ENCODE measurements at regions not wholly inside any gene's neighbourhood (a gene's known extent, or its start where the extent isn't known, plus 50 kb on each side); places are given as distances from the start of the nearest gene placed in this dataset.
"Not testable (repeated sequence)": the region's sequence is repeated elsewhere in the genome, so short reads cannot be mapped to it uniquely, and the experiment has no call there.

DNA sequence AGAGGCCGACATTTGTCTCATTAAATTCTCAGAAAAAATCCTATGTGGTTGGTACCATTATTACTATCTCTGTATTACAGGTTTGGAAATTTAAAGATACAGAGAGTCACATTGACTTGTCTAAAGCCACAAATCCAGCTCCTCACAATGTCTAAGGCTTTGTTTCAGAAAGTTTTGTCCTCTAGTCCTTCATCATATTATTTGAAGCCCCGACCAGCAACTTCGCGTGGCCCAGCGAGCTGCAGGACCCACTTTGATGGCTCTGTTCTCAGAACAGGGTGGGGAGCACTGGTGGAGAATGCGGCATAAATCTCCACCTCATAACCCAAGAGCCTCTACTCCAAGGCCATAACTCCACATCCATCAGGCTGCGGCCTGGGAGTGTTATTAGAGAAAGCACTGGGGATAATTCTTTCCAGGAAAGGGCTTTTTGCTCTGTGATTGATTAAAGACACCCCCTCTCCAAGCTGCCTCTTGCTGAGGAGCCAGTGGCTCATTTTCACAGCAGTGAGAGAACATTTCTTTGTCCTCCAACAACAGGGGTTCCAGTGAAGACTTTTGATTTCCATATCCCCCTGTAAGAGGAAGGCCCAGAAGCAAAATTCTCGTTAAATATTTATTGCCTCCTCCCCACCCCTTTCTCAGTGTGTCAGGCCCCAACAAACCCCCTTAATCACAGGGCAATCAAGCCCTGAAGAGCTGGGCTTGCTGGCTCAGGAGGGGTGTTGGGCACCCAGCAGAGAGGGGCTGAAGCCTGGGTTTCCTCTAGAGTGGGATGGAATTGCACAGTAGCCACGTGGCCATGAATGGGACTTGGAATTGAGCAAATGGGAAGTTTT, 113.7 kb upstream of the CDH11 start:
- TF ChIP-seq, protein P1, sequence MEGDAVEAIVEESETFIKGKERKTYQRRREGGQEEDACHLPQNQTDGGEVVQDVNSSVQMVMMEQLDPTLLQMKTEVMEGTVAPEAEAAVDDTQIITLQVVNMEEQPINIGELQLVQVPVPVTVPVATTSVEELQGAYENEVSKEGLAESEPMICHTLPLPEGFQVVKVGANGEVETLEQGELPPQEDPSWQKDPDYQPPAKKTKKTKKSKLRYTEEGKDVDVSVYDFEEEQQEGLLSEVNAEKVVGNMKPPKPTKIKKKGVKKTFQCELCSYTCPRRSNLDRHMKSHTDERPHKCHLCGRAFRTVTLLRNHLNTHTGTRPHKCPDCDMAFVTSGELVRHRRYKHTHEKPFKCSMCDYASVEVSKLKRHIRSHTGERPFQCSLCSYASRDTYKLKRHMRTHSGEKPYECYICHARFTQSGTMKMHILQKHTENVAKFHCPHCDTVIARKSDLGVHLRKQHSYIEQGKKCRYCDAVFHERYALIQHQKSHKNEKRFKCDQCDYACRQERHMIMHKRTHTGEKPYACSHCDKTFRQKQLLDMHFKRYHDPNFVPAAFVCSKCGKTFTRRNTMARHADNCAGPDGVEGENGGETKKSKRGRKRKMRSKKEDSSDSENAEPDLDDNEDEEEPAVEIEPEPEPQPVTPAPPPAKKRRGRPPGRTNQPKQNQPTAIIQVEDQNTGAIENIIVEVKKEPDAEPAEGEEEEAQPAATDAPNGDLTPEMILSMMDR (conservative IDR thresholded peaks at IDR 0.05): no peak
- peaks cover 58% of the 10 kb centered on the region for H3K27me3 Mint-ChIP-seq (ENCODE audit: low read depth)
- peaks cover 3% of the 10 kb centered on the region for H3K36me3 Mint-ChIP-seq (ENCODE audit: low read depth)
- H3K27ac Mint-ChIP-seq (ENCODE audit: unreplicated experiment): no peak overlapping the region
- DNase-seq (ENCODE audit: low read depth, low spot score): no peak
- no peak overlapping the region for H3K4me3 Mint-ChIP-seq
- H3K4me1 Mint-ChIP-seq: no peaks in the 10 kb centered on the region
- H3K9me3 Mint-ChIP-seq: no peaks in the 10 kb centered on the region

DNA sequence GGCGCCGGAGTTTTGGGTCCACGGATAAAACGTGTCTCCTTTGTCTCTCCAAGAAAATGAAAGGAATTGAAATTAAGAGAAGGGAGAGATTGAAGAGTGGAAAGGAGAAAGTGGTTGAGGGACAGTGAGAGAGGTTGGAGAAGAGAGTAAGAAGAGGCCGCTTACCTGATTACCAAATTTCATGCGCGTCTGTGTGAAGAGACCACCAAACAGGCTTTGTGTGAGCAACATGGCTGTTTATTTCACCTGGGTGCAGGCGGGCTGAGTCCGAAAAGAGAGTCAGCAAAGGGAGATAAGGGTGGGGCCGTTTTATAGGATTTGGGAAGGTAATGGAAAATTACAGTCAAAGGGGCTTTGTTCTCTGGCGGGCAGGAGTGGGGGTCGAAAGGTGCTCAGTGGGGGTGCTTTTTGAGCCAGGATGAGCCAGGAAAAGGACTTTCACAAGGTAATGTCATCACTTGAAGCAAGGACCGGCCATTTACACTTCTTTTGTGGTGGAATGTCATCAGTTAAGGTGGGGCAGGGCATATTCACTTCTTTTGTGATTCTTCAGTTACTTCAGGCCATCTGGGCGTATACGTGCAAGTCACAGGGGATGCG, 113.0 kb upstream of the CDH11 start:
- not testable (repeated sequence) for H3K9me3 Mint-ChIP-seq; H3K27ac Mint-ChIP-seq (ENCODE audit: unreplicated experiment); H3K4me3 Mint-ChIP-seq; H3K4me1 Mint-ChIP-seq; H3K36me3 Mint-ChIP-seq (ENCODE audit: low read depth); DNase-seq (ENCODE audit: low read depth, low spot score)
- peaks cover 56% of the 10 kb centered on the region for H3K27me3 Mint-ChIP-seq (ENCODE audit: low read depth)

DNA sequence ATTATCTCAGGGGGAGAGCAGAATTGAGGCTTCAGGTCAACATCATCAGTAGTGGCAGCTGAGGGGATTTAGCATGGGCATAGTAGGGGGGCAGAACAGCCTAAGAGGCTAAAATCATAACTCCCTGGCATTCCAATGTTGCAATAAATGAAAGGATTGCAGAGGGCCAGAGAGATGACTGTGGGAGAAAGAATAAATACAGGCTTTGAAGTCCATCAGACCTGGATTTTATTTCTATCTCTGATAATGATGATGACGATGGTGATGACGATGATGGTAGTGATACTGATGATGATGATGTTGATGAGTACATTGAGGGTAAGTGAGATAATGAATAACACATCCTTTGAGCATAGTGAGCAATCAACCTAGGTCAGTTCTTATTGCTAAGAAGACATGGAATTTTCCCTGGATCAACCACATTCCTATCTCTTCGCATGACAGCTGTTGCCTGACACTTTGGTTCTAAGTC, 107.4 kb upstream of the CDH11 start:
- Mint-ChIP-seq H3K4me3 (no peak overlapping the region), H3K9me3 (no peaks in the 10 kb centered on the region), H3K4me1 (peaks cover 9% of the 10 kb centered on the region), H3K27me3 (ENCODE audit: low read depth) (peaks cover 36% of the 10 kb centered on the region), H3K27ac (ENCODE audit: unreplicated experiment) (no peak overlapping the region), H3K36me3 (ENCODE audit: low read depth) (peaks cover 3% of the 10 kb centered on the region)
- no peak for DNase-seq (ENCODE audit: low read depth, low spot score)
- TF ChIP-seq, protein P1 (conservative IDR thresholded peaks at IDR 0.05): no peak

DNA sequence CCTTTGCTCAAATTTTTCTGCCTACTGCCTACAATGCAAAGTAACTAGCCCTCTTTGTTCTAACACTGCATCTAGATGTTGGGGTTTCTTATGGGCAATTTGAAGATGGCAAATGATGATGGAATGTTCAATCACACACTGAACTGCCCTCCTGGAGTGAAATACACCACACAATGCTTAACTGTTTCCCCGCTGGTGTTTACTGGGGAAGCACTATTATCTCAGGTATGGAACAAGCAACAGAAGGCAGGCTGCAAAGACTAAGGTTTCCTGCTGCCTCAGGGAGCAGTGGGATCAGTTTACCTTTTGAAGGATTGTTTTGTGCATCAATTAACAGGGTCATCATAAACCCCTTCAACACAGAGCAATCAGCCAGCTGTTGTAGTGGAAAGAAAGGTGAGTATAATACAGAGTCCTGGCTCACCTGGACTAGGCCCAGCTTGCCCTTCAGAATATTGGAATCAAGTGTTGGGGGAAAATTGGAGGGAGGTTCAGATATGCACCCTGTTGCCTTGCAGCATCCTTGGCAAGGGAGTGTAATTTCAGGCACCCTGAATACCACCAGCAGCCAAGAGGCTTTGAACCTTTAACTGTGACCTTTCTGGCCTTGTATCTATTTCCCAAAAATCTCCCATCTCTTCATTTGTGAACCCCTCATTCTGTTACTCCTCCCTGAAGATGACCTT, 105.4 kb upstream of the CDH11 start:
- H3K36me3 Mint-ChIP-seq (ENCODE audit: low read depth): peaks cover 3% of the 10 kb centered on the region
- H3K27ac Mint-ChIP-seq (ENCODE audit: unreplicated experiment): no peak overlapping the region
- H3K4me3 Mint-ChIP-seq: no peak overlapping the region
- peaks cover 21% of the 10 kb centered on the region for H3K27me3 Mint-ChIP-seq (ENCODE audit: low read depth)
- H3K9me3 Mint-ChIP-seq: no peaks in the 10 kb centered on the region
- no peak for DNase-seq (ENCODE audit: low read depth, low spot score)
- peaks cover 15% of the 10 kb centered on the region for H3K4me1 Mint-ChIP-seq
- TF ChIP-seq, protein P1 (conservative IDR thresholded peaks at IDR 0.05): no peak

DNA sequence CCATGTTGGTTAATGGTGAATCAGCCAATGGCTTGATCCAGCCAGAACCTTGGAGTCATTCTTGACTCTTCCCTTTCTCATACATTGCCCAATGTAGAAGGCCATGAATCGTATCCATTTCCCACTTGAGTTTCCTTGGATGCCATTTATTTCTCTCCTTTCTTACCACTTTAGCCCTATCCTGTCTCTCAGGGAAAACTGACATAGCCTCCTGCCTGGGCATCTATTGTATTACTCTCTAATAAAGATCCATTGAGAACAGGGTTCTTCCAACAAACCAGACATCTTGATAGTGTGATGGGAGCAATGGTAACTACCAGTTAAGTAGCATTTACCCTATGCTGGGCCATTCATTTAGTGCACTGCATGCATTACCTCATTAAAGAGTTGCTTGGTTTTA, 104.2 kb upstream of the CDH11 start:
- Mint-ChIP-seq H3K4me3 (no peak overlapping the region), H3K36me3 (ENCODE audit: low read depth) (no peaks in the 10 kb centered on the region), H3K9me3 (no peaks in the 10 kb centered on the region), H3K27ac (ENCODE audit: unreplicated experiment) (no peak overlapping the region), H3K4me1 (peaks cover 15% of the 10 kb centered on the region), H3K27me3 (ENCODE audit: low read depth) (peaks cover 9% of the 10 kb centered on the region)
- TF ChIP-seq, protein P1 (conservative IDR thresholded peaks at IDR 0.05): no peak
- no peak for DNase-seq (ENCODE audit: low read depth, low spot score)
